HG03135 (cell line): ENCODE measurements at regions not wholly inside any gene's neighbourhood (a gene's known extent, or its start where the extent isn't known, plus 50 kb on each side); places are given as distances from the start of the nearest gene placed in this dataset.
"Not testable (repeated sequence)": the region's sequence is repeated elsewhere in the genome, so short reads cannot be mapped to it uniquely, and the experiment has no call there.

ENCODE experiments used
- ATAC-seq: cut with Tn5 transposase; IDR thresholded peaks from one replicate; pipeline ENCODE4 v1.9.1; 2021; ENCODE audit warnings: mild to moderate bottlenecking, moderate library complexity; ENCODE audit not compliant: unreplicated experiment

GRCh38 chr12:46982629-46983392 is 96.6 kb upstream of the PCED1B start:
- no peak for ATAC-seq

- no peak for ATAC-seq
These were observed 96.0 kb upstream of the PCED1B start for GRCh38 chr12:46983393-46983793.

- peak; percentile 57 for ATAC-seq
These were observed 95.2 kb upstream of the PCED1B start for GRCh38 chr12:46983959-46984841.

- no peak for ATAC-seq
These were observed 93.6 kb upstream of the PCED1B start for GRCh38 chr12:46985816-46986215.

GRCh38 chr12:46988122-46988521 is 91.3 kb upstream of the PCED1B start:
- not testable (repeated sequence) for ATAC-seq

- ATAC-seq = no peak
These were observed 89.2 kb upstream of the PCED1B start for GRCh38 chr12:46990211-46990610.

- ATAC-seq = not testable (repeated sequence)
These were observed 87.4 kb upstream of the PCED1B start for GRCh38 chr12:46992051-46992450.

GRCh38 chr12:46998811-46999368 is 80.5 kb upstream of the PCED1B start:
- no peak for ATAC-seq

GRCh38 chr12:47004634-47005033 is 74.8 kb upstream of the PCED1B start:
- ATAC-seq = no peak

- no peak for ATAC-seq
These were observed 72.4 kb upstream of the PCED1B start for GRCh38 chr12:47007048-47007447.

- no peak for ATAC-seq
These were observed 66.9 kb upstream of the PCED1B start for GRCh38 chr12:47012552-47012951.

GRCh38 chr12:47014474-47014873 is 64.9 kb upstream of the PCED1B start:
- no peak for ATAC-seq

GRCh38 chr12:47015381-47015780 is 64.0 kb upstream of the PCED1B start:
- ATAC-seq = no peak

GRCh38 chr12:47017041-47017713 is 62.2 kb upstream of the PCED1B start:
- ATAC-seq = no peak

- ATAC-seq = no peak
These were observed 61.4 kb upstream of the PCED1B start for GRCh38 chr12:47017901-47018475.

- ATAC-seq = no peak
These were observed 59.1 kb upstream of the PCED1B start for GRCh38 chr12:47020211-47020821.

- no peak for ATAC-seq
These were observed 58.1 kb upstream of the PCED1B start for GRCh38 chr12:47021298-47021697.

- ATAC-seq = no peak
These were observed 57.1 kb upstream of the PCED1B start for GRCh38 chr12:47022296-47022695.

GRCh38 chr12:47023311-47023710 is 56.1 kb upstream of the PCED1B start:
- ATAC-seq = no peak

- ATAC-seq = no peak
These were observed 55.5 kb upstream of the PCED1B start for GRCh38 chr12:47023953-47024352.
